ENCODE measurements at regions not wholly inside any gene's neighbourhood (a gene's known extent, or its start where the extent isn't known, plus 50 kb on each side); places are given as distances from the start of the nearest gene placed in this dataset.

DNA sequence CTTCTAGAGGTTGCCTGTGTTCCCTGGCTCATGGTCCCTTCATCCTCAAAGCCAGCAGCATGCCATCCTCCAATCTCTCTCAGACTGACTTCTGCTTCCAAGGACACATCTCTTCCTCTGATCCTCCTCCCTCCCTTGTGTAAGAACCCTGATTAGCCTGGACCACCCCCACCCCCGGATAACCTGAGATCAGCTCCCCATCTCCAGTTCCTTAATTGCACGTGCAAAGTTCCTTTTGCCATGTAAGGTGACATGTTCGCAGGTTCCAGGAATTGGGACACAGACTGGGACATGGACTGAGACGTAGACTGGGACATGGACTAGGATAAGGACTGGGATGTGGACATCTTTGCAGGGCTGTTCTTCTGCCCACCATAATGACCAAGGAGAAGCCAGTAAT lies 925.3 kb downstream of the TBC1D22A start:
- TF ChIP-seq, protein P1, sequence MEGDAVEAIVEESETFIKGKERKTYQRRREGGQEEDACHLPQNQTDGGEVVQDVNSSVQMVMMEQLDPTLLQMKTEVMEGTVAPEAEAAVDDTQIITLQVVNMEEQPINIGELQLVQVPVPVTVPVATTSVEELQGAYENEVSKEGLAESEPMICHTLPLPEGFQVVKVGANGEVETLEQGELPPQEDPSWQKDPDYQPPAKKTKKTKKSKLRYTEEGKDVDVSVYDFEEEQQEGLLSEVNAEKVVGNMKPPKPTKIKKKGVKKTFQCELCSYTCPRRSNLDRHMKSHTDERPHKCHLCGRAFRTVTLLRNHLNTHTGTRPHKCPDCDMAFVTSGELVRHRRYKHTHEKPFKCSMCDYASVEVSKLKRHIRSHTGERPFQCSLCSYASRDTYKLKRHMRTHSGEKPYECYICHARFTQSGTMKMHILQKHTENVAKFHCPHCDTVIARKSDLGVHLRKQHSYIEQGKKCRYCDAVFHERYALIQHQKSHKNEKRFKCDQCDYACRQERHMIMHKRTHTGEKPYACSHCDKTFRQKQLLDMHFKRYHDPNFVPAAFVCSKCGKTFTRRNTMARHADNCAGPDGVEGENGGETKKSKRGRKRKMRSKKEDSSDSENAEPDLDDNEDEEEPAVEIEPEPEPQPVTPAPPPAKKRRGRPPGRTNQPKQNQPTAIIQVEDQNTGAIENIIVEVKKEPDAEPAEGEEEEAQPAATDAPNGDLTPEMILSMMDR (IDR thresholded peaks at IDR 0.05; ENCODE audit: extremely low read depth, missing control alignments), result no peak
- DNase-seq (ENCODE audit: low spot score), result no peak

DNA sequence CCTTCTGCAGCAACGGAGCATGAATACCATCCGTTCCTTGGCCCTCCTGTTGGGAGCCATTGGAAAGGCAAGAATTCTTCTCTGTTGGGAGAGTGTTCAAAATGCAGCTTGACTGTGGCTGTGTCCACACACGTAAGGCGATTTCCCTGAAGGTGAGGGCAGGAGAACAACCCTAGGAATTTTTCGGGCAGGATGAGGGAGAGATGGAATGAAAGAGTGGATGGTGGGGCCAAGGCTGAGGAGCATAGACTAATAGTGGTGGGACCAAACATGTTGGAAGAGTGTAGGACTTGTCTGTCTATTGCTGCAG lies 924.9 kb downstream of the TBC1D22A start:
- TF ChIP-seq, protein P1 (IDR thresholded peaks at IDR 0.05; ENCODE audit: extremely low read depth, missing control alignments), result no peak
- DNase-seq (ENCODE audit: low spot score), result no peak

DNA sequence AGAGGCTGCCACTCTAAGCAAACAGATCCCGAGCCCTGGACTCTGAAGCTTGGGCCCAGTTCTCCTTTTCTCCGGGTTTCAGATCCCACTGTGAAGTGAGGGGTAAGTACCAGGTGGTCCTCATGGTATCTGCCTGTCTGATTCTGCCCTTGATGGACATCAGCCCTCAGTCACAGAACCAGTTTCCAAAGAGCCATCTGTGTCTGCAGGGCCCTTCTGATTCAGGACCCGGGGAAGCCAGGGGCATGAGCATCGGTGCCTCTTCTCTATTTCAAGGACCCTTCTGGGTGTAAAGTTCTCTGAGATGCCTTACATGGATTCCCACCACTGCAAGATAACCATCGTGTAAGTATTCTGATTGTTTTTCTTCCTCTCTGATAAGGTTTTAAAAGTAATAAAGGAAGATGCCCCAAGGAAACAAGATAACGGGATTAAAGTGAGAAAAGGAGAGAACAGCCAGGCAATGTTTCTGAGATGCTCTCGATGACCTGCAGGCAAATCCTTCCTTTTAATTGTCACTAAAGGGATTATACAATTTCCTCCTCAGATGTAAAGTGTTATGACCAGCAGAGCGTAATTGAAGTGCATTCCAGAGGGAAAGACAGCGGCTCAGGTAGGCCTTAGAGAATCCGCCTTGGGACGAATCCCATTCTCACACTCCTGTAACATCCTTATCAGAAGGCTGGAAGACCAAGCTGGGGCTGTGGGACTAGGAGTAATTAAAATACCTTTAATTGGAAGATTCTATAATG lies 924.3 kb downstream of the TBC1D22A start:
- TF ChIP-seq, protein P1 (IDR thresholded peaks at IDR 0.05; ENCODE audit: extremely low read depth, missing control alignments), result no peak

GRCh38 chr22:47681411-47682165 lies 919.1 kb downstream of the TBC1D22A start:
- TF ChIP-seq, protein P1 (IDR thresholded peaks at IDR 0.05; ENCODE audit: extremely low read depth, missing control alignments), result no peak
- DNase-seq (ENCODE audit: low spot score), result no peak

More for the DNA sequence above, 924.3 kb downstream of the TBC1D22A start:
- no peak for DNase-seq (ENCODE audit: low spot score)

DNA sequence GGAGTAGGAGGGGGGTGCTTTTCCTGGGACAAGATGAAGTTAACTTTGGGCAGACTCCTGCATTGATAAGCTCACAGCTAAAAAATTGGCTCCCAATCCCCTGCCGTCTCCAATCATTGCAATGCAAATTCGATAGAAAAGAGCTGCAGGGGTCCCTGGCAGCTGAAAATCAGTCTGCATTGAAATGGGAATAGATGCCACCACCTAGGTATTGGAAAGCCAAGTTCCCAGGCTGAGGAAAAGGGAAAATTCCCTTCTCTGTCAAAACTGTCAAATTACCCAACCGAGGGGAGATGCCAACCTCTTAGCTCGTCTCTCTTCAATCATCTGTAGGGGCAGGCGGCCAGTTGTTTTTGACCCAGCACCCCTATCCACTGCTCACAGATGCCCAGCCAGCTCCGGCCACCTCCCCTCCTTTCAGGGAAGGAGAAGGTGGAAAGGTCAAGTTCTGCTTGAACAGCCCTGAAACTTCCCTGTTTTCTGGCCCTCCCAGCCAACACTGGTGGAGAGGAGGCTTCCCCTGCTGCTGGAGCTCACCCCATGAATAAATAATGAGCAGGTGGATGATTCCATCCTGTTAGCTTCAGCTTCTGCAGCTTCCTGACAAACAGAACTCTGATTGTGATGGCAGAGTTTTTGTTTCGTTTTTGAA lies 916.3 kb downstream of the TBC1D22A start:
- TF ChIP-seq, protein P1 (IDR thresholded peaks at IDR 0.05; ENCODE audit: extremely low read depth, missing control alignments), result no peak
- no peak for DNase-seq (ENCODE audit: low spot score)

- DNase-seq (ENCODE audit: low spot score), result no peak
- TF ChIP-seq, protein P1 (IDR thresholded peaks at IDR 0.05; ENCODE audit: extremely low read depth, missing control alignments), result no peak
Measured at GRCh38 chr22:47678048-47678447, 915.6 kb downstream of the TBC1D22A start.

DNA sequence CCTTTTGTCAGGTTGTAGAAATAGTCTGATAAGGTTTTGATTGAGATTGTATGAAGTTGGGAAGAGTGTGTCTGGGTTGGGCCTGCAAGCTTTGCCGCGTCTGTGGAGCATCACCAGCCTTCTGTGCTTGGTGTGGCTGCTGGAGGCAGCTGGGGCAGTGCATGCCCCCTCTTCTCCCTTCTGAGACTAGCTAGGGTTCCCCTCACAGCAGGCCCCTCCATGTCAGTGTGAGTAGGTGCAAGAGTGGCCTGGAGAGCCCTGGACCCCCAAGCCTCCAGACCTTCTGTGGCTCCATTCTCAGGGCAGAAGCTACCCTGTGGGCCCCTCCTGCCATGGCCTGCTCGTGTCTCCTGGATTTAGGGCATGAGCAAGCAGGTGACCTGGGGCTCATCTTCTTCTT lies 914.2 kb downstream of the TBC1D22A start:
- TF ChIP-seq, protein P1 (IDR thresholded peaks at IDR 0.05; ENCODE audit: extremely low read depth, missing control alignments), result no peak
- DNase-seq (ENCODE audit: low spot score), result no peak

Data from GM20000 (cell line).